ENCODE measurements at regions not wholly inside any gene's neighbourhood (a gene's known extent, or its start where the extent isn't known, plus 50 kb on each side); places are given as distances from the start of the nearest gene placed in this dataset.

DNA sequence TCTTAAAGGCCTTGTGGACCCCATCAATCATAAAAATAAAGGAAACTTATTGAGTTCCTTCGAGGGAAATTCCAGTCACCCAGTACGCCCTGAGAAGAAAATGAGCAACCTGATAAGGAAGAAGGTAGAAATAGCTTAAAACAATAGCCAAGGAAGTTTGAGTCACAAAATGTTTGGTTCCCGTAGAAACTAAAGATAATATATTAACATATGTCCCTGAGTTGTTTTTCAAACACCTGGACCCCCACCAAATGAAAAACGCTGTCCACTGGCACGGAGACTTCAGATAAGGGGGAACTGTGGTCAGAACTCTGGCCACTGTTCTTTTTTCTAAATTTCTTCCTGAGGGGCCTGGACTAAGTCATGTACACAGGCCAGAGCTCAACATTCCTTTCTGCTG is 669.1 kb downstream of the ADCYAP1 start:
- H3K4me3 ChIP-seq (ENCODE audit: low read depth, low read length) = no peak overlapping the region
- TF ChIP-seq, protein P1, sequence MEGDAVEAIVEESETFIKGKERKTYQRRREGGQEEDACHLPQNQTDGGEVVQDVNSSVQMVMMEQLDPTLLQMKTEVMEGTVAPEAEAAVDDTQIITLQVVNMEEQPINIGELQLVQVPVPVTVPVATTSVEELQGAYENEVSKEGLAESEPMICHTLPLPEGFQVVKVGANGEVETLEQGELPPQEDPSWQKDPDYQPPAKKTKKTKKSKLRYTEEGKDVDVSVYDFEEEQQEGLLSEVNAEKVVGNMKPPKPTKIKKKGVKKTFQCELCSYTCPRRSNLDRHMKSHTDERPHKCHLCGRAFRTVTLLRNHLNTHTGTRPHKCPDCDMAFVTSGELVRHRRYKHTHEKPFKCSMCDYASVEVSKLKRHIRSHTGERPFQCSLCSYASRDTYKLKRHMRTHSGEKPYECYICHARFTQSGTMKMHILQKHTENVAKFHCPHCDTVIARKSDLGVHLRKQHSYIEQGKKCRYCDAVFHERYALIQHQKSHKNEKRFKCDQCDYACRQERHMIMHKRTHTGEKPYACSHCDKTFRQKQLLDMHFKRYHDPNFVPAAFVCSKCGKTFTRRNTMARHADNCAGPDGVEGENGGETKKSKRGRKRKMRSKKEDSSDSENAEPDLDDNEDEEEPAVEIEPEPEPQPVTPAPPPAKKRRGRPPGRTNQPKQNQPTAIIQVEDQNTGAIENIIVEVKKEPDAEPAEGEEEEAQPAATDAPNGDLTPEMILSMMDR (IDR thresholded peaks at IDR 0.05; ENCODE audit: low read depth, low read length) = no peak
- TF ChIP-seq, protein P2, sequence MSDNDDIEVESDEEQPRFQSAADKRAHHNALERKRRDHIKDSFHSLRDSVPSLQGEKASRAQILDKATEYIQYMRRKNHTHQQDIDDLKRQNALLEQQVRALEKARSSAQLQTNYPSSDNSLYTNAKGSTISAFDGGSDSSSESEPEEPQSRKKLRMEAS (IDR thresholded peaks at IDR 0.05; ENCODE audit: low read depth, low read length) = no peak
- no peak for TF ChIP-seq MYC (IDR thresholded peaks at IDR 0.05; ENCODE audit: low read depth, low read length)
- DNase-seq (ENCODE audit: low read depth) = no peak

DNA sequence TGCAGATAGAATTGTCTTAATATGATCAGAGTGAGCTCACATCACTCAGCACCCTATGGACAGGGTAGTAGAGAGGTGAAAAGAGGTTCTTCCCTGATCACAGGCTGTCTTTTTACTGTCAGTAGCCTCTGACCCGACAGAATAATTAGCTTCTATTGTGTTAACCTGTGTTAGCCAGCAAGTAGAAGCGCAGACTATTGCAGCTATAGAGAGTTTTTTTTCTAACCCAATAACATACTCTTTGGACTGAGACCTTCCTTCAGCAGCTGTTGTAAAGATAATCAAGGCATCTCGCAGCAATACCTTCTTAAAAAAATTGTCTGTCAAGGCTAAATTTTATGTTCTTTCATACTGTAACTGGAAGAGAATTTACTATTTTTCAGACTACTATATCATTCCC is 670.4 kb downstream of the ADCYAP1 start:
- H3K4me3 ChIP-seq (ENCODE audit: low read depth, low read length) = no peak overlapping the region
- DNase-seq (ENCODE audit: low read depth) = no peak
- TF ChIP-seq, protein P1 (IDR thresholded peaks at IDR 0.05; ENCODE audit: low read depth, low read length) = no peak
- TF ChIP-seq POLR2A (IDR thresholded peaks at IDR 0.05; ENCODE audit: extremely low read depth, insufficient read length) (no peak), MYC (IDR thresholded peaks at IDR 0.05; ENCODE audit: low read depth, low read length) (no peak)
- TF ChIP-seq, protein P2 (IDR thresholded peaks at IDR 0.05; ENCODE audit: low read depth, low read length) = no peak

DNA sequence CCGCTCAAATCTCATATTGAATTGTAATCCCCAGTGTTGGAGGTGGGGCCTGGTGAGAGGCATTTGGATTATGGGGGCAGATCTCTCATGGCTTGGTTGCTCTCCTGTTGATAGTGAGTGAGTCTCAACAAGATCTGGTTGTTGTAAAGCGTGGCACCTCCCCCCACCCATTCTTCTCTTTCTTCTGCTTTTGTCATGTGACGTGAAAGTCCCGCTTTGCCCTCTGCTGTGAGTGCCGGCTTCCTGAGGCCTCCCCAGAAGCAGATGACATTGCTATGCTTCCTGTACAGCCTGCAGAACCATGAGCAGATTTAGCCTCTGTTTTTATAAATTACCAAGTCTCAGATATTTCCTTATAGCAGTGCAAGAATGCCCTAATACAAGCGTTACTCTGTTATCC is 673.8 kb downstream of the ADCYAP1 start:
- DNase-seq (ENCODE audit: low read depth) = no peak
- H3K4me3 ChIP-seq (ENCODE audit: low read depth, low read length) = no peak overlapping the region
- no peak for TF ChIP-seq MYC (IDR thresholded peaks at IDR 0.05; ENCODE audit: low read depth, low read length)
- TF ChIP-seq, protein P2 (IDR thresholded peaks at IDR 0.05; ENCODE audit: low read depth, low read length) = no peak

DNA sequence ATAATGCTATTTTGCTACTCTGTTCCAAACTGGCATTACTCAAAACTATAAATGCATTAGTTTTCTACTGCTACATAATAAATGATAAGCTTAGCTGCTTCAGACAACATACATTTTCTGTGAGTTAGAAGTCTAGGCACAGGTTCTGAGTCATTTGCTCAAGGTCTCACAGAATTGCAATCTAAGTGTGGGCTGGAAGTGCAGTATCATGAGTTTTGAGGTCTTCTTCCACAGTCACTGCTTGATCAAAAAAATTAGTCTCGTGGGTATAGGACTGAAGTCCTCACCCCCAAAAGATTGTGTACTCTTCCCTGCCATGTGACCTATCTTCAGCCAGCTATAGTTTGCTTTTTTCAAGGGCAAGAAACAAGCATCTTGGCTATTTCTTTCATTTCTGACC is 676.9 kb downstream of the ADCYAP1 start:
- DNase-seq (ENCODE audit: low read depth) = no peak
- TF ChIP-seq MYC (IDR thresholded peaks at IDR 0.05; ENCODE audit: low read depth, low read length) = no peak
- TF ChIP-seq POLR2A (IDR thresholded peaks at IDR 0.05; ENCODE audit: extremely low read depth, insufficient read length) = no peak
- TF ChIP-seq, protein P1 (IDR thresholded peaks at IDR 0.05; ENCODE audit: low read depth, low read length) = no peak
- TF ChIP-seq, protein P2 (IDR thresholded peaks at IDR 0.05; ENCODE audit: low read depth, low read length) = no peak
- H3K4me3 ChIP-seq (ENCODE audit: low read depth, low read length) = no peak overlapping the region

DNA sequence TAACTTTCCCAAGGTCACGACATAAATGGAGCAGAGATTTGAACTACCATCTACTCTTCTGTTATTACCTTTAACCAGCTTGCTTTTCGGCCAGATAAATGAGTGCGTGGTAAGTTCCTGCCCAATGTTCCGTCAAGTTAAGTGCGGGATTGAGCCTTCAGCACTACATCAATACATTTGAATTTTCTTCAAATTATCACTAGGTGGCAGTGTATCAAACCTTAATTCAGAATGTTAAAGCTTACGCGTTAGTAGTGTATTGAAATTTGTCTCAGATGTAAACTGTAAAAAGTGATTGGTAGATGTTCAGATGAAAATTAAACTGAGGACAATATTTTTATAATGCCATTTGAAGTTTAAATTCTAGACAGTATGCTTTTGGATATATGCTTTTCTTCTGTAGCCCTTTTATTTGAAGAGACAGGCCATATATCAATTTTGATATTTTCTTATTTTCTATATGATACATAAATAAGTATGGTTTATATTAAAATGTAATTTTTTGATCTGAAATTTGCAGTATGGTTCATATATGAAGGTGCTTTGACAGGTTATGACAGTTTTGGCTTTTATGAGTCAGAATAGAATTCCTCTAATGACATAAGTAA is 681.3 kb downstream of the ADCYAP1 start:
- H3K4me3 ChIP-seq (ENCODE audit: low read depth, low read length) = no peak overlapping the region
- DNase-seq (ENCODE audit: low read depth) = peak; percentile 45
- TF ChIP-seq, protein P1 (IDR thresholded peaks at IDR 0.05; ENCODE audit: low read depth, low read length) = peak; percentile 17
- no peak for TF ChIP-seq MYC (IDR thresholded peaks at IDR 0.05; ENCODE audit: low read depth, low read length)

DNA sequence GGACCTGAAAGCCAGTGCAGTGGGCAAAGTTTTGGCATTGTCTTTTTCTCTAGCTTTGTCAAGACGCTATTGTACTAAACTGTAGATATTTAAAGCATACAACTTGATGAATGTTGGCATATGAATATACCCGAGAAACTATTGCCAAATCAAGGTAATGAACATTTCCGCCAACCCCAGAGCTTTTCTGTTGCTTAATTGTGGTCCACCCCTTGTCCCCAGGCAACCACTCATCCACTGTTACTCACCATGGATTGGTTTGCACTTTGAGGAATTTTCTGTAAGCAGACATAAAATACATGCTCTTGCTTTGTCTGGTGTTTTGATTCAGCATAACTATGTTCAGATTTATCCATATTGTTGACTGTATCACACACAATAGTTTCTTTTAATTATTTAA is 688.4 kb downstream of the ADCYAP1 start:
- H3K4me3 ChIP-seq (ENCODE audit: low read depth, low read length) = no peak overlapping the region
- no peak for DNase-seq (ENCODE audit: low read depth)
- TF ChIP-seq MYC (IDR thresholded peaks at IDR 0.05; ENCODE audit: low read depth, low read length) = no peak
- TF ChIP-seq, protein P2 (IDR thresholded peaks at IDR 0.05; ENCODE audit: low read depth, low read length) = no peak
- TF ChIP-seq, protein P1 (IDR thresholded peaks at IDR 0.05; ENCODE audit: low read depth, low read length) = no peak
- no peak for TF ChIP-seq POLR2A (IDR thresholded peaks at IDR 0.05; ENCODE audit: extremely low read depth, insufficient read length)
